HuH-7.5 (cell line): ENCODE measurements at regions not wholly inside any gene's neighbourhood (a gene's known extent, or its start where the extent isn't known, plus 50 kb on each side); places are given as distances from the start of the nearest gene placed in this dataset.
"Not testable (repeated sequence)": the region's sequence is repeated elsewhere in the genome, so short reads cannot be mapped to it uniquely, and the experiment has no call there.

Source experiments
- DNase-seq: peaks from one replicate; pipeline ENCODE4 v3.0.0; 2011; ENCODE audit warnings: low spot score

- DNase-seq, result no peak
Observed at GRCh38 chr2:192783643-192784042, 588.9 kb upstream of the TMEFF2 start.

DNA sequence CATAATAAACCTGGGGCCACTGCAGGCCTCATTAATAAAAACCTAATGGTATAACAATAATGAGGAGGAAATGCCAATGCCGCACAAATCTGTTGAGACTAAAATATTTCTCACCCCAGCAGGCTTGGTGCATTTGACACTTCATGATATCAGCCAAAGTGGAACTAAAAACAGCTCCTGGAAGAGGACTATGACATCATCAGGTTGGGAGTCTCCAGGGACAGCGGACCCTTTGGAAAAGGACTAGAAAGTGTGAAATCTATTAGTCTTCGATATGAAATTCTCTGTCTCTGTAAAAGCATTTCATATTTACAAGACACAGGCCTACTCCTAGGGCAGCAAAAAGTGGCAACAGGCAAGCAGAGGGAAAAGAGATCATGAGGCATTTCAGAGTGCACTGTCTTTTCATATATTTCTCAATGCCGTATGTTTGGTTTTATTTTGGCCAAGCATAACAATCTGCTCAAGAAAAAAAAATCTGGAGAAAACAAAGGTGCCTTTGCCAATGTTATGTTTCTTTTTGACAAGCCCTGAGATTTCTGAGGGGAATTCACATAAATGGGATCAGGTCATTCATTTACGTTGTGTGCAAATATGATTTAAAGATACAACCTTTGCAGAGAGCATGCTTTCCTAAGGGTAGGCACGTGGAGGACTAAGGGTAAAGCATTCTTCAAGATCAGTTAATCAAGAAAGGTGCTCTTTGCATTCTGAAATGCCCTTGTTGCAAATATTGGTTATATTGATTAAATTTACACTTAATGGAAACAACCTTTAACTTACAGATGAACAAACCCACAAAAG is 580.9 kb upstream of the TMEFF2 start:
- no peak for DNase-seq

- DNase-seq, result no peak
Observed at GRCh38 chr2:192775011-192775410, 580.3 kb upstream of the TMEFF2 start.

DNA sequence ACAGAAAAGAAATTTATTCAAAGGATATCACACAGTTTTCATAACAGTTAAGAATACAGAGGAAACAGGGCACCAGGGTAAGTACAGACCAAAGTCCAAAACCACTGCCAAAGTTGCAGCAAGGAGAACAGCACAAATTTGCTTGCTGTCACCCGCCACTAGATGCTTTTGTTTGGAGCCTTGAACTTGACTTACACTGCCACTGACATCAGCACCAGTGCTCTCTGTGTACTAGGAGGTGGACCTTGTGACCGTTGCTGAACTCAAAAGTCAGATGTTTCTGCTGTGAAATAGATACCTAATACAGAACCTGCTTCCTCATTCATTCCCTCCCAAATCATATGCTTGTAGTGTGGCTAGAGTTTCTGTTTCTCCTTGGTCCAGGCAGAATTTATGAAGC is 578.3 kb upstream of the TMEFF2 start:
- DNase-seq, result peak; percentile 13

DNA sequence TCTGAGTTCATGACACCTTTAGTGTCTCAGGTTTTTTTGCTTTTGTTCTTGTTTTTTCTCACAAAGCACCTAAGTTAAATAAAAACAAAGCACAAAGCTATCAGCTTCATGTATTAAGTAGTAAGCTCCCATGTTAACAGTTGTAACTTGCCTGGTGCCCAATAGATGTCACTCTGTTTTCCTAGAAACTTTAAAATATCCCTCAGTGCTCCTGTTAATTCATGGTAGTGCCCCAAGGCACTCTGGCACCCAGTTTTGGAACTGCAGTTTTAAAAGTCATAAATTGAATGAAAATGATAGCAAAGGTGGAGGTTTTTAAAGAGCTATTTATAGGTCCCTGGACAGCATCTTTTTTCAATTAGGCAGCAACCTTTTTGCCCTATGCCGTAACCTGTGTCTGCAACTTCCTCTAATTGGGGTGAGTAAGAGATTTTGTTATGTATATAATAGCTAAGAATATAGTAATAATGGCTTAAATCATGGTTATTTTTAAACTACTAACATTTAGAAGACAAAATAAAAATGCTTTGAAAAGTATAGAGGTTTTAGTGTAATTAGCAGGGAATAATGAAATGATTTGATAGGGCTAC is 555.0 kb upstream of the TMEFF2 start:
- DNase-seq, result no peak

DNA sequence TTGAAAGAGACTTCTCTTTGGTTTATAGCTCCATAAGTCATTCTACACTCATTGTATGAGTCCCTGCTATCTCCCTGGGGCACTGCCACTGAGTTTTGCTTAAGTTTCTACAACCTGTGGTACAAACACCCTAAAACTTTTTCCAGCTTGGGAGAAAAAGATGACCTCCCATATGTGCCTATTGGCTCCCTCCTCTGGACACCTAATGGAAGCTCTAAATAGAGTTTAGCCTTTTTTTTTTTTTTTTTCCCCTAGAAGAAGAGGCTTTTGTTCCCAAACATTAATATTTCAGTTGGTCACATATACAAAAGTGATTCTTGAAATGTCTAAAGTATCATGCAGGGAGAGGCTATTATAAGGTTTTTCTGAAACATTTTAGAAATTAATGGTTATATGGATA is 547.2 kb upstream of the TMEFF2 start:
- no peak for DNase-seq

DNA sequence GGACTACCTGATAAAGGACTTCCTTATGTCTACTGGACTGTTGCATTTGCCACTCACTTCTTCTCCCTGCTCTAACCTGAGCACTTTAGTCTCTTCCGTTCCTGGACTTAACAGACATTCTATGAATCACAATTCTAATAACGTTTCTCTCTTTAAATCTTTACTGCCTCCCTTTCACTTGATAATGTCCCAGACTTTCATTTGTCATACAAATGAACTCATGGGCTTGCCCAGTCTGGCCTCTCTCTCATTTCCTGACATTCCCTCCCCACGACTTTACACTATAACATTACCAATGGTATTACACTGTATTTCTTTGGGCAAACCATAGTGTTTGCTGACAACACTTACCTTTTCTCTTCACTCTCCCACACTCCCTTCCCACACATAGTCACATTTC is 540.7 kb upstream of the TMEFF2 start:
- no peak for DNase-seq

- no peak for DNase-seq
Observed at GRCh38 chr2:192729369-192729768, 534.6 kb upstream of the TMEFF2 start.

GRCh38 chr2:192725991-192726390 is 531.3 kb upstream of the TMEFF2 start:
- no peak for DNase-seq

- no peak for DNase-seq
Observed at GRCh38 chr2:192719629-192720028, 524.9 kb upstream of the TMEFF2 start.

DNA sequence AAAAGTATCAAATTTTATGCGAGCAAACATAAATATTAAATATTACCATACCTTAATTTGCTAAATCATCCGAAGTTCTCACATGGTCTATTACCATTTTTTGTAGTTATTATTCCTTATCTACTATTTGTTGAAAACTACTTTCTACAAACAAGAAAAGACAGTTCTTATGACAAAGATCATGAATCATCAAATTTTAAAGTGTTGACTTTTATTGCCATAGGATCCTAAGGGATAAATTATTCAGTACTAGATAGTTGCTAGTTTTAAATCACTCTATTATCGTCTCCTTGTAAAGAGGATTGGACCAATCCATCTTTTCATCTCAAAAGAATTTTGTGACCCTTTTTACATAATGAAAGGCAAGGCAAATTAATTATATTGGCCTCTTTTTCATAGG is 523.6 kb upstream of the TMEFF2 start:
- no peak for DNase-seq

DNA sequence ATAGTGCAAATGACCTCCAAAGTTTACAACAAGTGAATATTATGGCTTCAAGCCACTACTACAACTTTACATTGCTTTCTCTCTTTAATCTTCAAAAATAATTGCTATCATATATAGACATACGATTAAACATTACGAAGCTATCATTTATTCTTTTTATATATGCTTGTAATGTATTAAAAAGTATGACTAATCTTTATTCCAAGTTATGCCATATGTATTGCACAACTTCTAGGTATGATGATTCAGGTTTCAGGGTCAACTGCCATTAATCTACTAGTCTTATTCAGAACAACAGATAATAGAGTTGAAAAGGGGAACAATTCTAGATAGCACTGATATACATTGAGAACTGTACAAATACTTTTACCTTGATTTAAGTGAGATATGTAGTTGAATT is 506.2 kb upstream of the TMEFF2 start:
- no peak for DNase-seq

GRCh38 chr2:192697880-192698279 is 503.1 kb upstream of the TMEFF2 start:
- DNase-seq, result no peak

DNA sequence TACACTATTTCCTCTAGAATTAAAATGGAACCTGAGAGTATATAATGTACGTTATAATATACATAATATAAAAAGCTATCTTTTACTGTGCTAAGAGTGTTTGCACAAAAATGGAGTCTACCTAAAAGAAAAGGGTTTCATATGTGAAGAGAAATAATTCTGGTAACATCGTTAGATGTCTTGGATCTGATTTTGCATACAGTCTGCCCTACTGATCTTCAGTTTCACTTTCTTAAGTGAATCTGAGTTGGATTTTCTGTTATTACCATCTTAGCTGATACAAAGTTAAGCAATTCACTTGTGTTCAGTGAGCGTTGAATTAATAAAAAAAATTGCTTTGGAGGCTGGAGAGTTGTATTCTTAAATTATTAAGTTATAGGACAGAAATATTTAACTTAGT is 502.1 kb upstream of the TMEFF2 start:
- DNase-seq, result no peak

- DNase-seq, result no peak
Observed at GRCh38 chr2:192687015-192687414, 492.3 kb upstream of the TMEFF2 start.

DNA sequence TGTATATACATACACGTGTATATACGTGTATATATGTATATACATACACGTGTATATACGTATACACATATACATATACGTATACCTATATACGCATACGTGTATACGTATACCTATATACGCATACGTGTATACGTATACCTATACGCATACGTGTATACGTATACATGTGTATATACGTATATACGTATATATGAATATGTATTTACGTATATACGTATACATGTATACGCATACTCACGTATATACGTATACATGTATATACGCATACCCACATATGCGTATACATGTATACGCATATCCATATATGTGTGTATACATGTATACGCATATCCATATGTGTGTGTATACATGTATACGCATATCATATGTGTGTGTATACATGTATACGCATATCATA is 487.8 kb upstream of the TMEFF2 start:
- not testable (repeated sequence) for DNase-seq

DNA sequence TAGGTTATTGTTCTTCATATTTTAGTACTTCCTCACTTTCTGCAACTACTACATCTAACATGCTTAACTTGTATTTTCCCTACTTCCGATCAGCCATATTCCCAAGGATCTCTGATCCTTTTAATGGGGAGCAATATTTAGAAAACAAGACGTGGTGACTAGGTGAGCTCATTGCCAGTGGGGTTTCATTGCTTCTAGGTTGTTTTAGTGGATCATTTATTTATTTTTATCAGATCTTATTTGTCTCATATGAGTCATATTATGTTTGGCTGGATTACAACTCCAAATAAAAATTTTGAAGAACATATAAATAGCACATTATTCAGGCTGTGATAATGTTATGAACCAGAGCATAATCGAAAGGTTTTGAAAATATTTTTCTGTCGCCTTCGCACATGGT is 480.9 kb upstream of the TMEFF2 start:
- DNase-seq, result no peak

DNA sequence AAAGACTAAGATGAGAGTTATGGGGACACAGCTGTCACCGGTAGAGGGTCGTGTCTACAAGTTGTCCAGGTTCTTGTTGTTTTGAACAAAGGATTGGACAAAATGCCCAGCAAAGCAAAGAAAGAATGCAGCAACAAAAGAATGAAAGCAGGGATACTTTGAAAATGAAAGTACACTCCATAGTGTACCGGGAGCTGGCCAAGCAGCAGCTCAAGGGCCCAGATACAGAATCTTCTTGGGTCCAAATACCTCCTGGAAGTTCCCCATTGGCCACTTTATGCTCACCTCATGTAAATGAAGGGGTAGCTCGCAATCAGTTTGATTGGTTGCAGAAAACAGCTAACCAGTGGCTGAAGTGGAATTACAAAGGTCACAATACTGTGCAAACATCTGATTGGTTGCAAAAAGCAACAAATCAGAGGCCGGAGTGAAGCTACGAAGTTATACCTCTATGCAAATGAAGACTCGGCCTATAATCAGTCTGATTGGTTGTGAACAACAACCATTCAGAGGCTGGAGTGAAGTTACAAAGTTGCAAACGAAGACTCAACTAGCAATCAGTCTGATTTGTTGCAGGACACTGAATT is 474.9 kb upstream of the TMEFF2 start:
- no peak for DNase-seq

DNA sequence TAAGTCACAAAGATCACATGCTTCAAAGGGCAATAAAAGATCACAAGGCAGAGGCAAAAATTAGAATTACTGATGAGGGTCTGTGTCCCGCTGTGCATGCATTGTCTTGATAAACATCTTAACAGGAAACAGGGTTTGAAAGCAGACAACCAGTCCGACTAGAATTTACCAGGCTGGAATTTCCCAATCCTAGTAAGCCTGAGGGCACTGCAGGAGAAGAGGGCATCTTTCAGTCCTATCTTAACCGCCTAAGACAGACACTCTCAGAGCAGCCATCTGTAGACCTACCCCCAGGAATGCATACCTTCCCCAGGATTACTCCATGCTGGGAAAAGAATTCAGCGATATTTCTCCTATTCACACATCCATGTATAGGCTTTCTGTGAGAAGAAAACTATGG is 465.8 kb upstream of the TMEFF2 start:
- not testable (repeated sequence) for DNase-seq

DNA sequence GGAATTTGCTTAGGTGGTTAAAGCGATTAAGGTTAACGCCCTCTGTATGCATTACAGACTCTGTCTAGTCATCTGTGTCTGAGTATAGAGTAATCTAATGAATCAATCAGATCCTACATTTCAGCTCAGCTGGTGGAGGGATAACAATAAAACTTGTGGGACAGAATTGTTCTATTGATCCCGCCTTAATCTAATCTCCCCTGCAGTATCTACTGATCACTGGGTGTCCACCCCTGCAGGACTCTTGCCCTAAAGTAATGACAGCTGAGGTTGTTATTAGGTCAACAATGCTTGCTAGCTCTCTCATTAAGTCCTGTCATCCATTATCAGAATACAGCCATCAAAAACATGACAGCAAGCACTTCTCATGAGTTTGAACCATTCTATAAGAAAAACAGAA is 462.6 kb upstream of the TMEFF2 start:
- no peak for DNase-seq

DNA sequence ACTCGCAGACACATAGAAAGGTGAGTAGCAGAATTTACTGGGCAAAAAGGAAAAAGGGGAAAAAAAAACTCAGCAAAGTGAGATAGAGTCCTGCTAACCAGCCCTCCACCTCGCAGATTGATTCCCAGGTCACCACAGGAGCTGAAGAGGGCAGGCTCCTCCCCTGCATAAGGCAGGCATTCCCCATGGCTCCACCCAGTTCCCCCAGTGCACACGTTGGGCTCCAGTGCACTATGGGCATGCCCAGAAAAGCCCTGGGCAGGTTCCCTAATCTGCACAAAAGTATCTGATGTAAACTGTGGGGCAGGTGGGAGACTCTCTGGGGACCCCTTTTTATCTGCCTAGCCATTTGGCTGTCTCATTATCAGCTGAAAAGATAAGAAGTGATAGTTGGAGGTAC is 461.2 kb upstream of the TMEFF2 start:
- no peak for DNase-seq

DNA sequence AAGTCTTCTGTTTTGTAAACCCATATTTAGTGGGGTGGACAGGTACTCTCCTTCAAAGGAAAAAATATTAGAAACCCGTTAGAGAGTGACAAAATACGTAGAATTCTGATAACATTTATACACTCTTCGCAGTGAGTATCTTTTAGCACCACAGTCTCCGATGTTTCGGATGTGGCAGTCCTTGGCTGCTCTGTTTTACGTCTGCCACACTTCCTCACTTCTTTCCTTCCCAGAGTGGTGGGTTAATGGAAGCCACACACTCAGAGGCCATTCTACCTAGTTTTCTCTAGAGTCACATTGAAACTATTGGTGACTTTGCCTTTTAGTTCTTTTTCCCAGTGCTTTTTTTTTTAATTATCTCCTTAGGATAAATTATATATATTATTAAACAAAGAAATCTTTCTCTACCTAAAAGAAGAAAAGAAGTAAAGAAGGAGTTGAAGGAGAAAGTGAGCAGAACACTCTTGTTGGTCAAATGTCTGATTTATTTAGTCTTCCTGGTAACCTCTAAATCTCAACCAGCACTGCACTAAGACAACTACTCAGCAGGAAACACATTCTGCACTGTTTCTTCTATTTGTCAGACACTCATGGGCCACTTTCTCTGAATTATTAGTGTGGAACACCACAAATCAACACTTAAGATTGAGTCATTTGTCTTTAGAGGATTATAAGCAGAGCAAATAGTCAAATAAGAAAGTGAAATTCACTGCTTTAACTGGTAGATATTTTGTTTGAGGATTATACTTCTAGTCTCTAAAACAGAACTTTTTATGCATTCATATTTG is 451.3 kb upstream of the TMEFF2 start:
- no peak for DNase-seq

GRCh38 chr2:192634557-192634956 is 439.8 kb upstream of the TMEFF2 start:
- no peak for DNase-seq
